B cell (primary cell): ENCODE measurements at regions not wholly inside any gene's neighbourhood (a gene's known extent, or its start where the extent isn't known, plus 50 kb on each side); places are given as distances from the start of the nearest gene placed in this dataset.

ENCODE experiments used
- CTCF ChIP-seq: fragments of 200-600 bp; IDR thresholded peaks from one replicate; pipeline ENCODE4 v1.8.0; 2022; ENCODE audit warnings: antibody characterized with exemption, mild to moderate bottlenecking
- EZH2 ChIP-seq: IDR thresholded peaks from 2 replicates; pipeline ENCODE4 v1.6.1; 2012; ENCODE audit warnings: borderline replicate concordance, low read depth, mild to moderate bottlenecking, moderate library complexity, low read length; ENCODE audit not compliant: insufficient read depth, poor library complexity, severe bottlenecking

- TF ChIP-seq CTCF, result no peak
- no peak for TF ChIP-seq EZH2
These were observed 1361.8 kb upstream of the CITED2 start for GRCh38 chr6:140736231-140736630.
